WTC11 (cell line): ENCODE measurements at regions not wholly inside any gene's neighbourhood (a gene's known extent, or its start where the extent isn't known, plus 50 kb on each side); places are given as distances from the start of the nearest gene placed in this dataset.

Experiments
- ATAC-seq: fragments of 200-7000 bp; cut with Tn5 transposase; 2 replicates; pipeline ENCODE4 v1.10.0; 2021; ENCODE audit warnings: mild to moderate bottlenecking, moderate library complexity
- CTCF ChIA-PET: fragments of 300-600 bp; sonication (Branson Sonifier 250); formaldehyde crosslinking; loops from one replicate; lab custom pipeline; 2021; ENCODE audit warnings: antibody characterized with exemption; lab: Charles Lee
- POLR2A ChIA-PET: fragments of 350-600 bp; sonication (Branson Sonifier 250); formaldehyde crosslinking; loops from one replicate; lab custom pipeline; 2021; ENCODE audit warnings: antibody characterized with exemption; lab: Charles Lee
- DNase-seq: peaks from one replicate; pipeline ENCODE4 v3.0.0; 2021; ENCODE audit warnings: low spot score
- H3K27ac Mint-ChIP-seq: 2 replicates; pipeline ENCODE4 v1.8.0; 2021; ENCODE audit warnings: mixed read lengths
- H3K27me3 Mint-ChIP-seq: 2 replicates; pipeline ENCODE4 v1.8.0; 2021; ENCODE audit warnings: low read depth, mild to moderate bottlenecking, moderate library complexity, mixed read lengths
- H3K36me3 Mint-ChIP-seq: 2 replicates; pipeline ENCODE4 v1.8.0; 2021; ENCODE audit warnings: mixed read lengths
- H3K4me1 Mint-ChIP-seq: 2 replicates; pipeline ENCODE4 v1.8.0; 2022; ENCODE audit warnings: mixed read lengths
- H3K4me3 Mint-ChIP-seq: 2 replicates; pipeline ENCODE4 v1.8.0; 2021; ENCODE audit warnings: mild to moderate bottlenecking, moderate library complexity, mixed read lengths
- H3K9me3 Mint-ChIP-seq: 2 replicates; pipeline ENCODE4 v1.8.0; 2021; ENCODE audit warnings: mixed read lengths
- ATF6 ChIP-seq: sonication (generic); formaldehyde crosslinking; IDR thresholded peaks from 2 replicates; pipeline ENCODE4 v1.8.1; 2023; ENCODE audit warnings: mild to moderate bottlenecking, missing genetic modification reagents
- CREB1 ChIP-seq: sonication (generic); formaldehyde crosslinking; IDR thresholded peaks from 2 replicates; pipeline ENCODE4 v1.8.0; 2023; ENCODE audit warnings: mild to moderate bottlenecking, missing genetic modification reagents
- E2F4 ChIP-seq: sonication (generic); formaldehyde crosslinking; IDR thresholded peaks from 2 replicates; pipeline ENCODE4 v1.8.1; 2022; ENCODE audit warnings: low read depth, mild to moderate bottlenecking, moderate library complexity, missing genetic modification reagents, borderline replicate concordance
- EMX1 ChIP-seq: fragments of 250-450 bp; sonication (Bioruptor Pico); IDR thresholded peaks from 2 replicates; pipeline ENCODE4 v1.8.0; 2021; ENCODE audit warnings: mild to moderate bottlenecking
- FOXK1 ChIP-seq: sonication (generic); formaldehyde crosslinking; IDR thresholded peaks from 2 replicates; pipeline ENCODE4 v1.8.0; 2022; ENCODE audit warnings: mild to moderate bottlenecking, moderate library complexity, missing genetic modification reagents
- NFATC4 ChIP-seq: fragments of 250-450 bp; sonication (Bioruptor Pico); IDR thresholded peaks from 2 replicates; pipeline ENCODE4 v1.9.0; 2021; ENCODE audit warnings: mild to moderate bottlenecking
- NFYB ChIP-seq: sonication (generic); formaldehyde crosslinking; conservative IDR thresholded peaks from 2 replicates; pipeline ENCODE4 v1.8.0; 2022; ENCODE audit warnings: low read depth, missing genetic modification reagents
- NR3C1 ChIP-seq: sonication (generic); formaldehyde crosslinking; conservative IDR thresholded peaks from 2 replicates; pipeline ENCODE4 v1.8.1; 2023; ENCODE audit warnings: low read depth, mild to moderate bottlenecking, missing genetic modification reagents
- PRDM15 ChIP-seq: sonication (generic); formaldehyde crosslinking; IDR thresholded peaks from 2 replicates; pipeline ENCODE4 v1.8.0; 2022; ENCODE audit warnings: missing genetic modification reagents
- PREB ChIP-seq: sonication (generic); formaldehyde crosslinking; IDR thresholded peaks from 2 replicates; pipeline ENCODE4 v1.8.1; 2022; ENCODE audit warnings: mild to moderate bottlenecking, missing genetic modification reagents, moderate library complexity, borderline replicate concordance
- ZNF396 ChIP-seq: fragments of 250-450 bp; sonication (Bioruptor Pico); IDR thresholded peaks from 2 replicates; pipeline ENCODE4 v1.8.0; 2021; ENCODE audit warnings: mild to moderate bottlenecking, moderate library complexity, borderline replicate concordance
- ZNF532 ChIP-seq: fragments of 250-450 bp; sonication (Bioruptor Pico); IDR thresholded peaks from 2 replicates; pipeline ENCODE4 v1.9.0; 2021; ENCODE audit warnings: mild to moderate bottlenecking, borderline replicate concordance
- ZSCAN18 ChIP-seq: fragments of 250-450 bp; sonication (Bioruptor Pico); IDR thresholded peaks from 2 replicates; pipeline ENCODE4 v2.1.2; 2022; ENCODE audit warnings: mild to moderate bottlenecking, moderate library complexity

- TF ChIP-seq ZNF396, result no peak
Measured at GRCh38 chr18:26653943-26654615, 105.7 kb upstream of the KCTD1 start (continued).

GRCh38 chr18:26652501-26652900 lies 104.1 kb upstream of the KCTD1 start:
- Mint-ChIP-seq H3K27me3 (peaks cover 48% of the 10 kb centered on the region), H3K9me3 (no peaks in the 10 kb centered on the region), H3K27ac (no peak overlapping the region), H3K4me3 (no peak overlapping the region), H3K4me1 (peaks cover 53% of the 10 kb centered on the region), H3K36me3 (no peaks in the 10 kb centered on the region)
- DNase-seq (no peak), ATAC-seq (no peak)
- ChIA-PET POLR2A (no interaction called here), CTCF (interaction anchor here (0.6 kb wide), 1 partner anchor 367 kb away, joined by 3 read pairs; no protein-coding TSS in a partner anchor)
- TF ChIP-seq NR3C1 (CRISPR knock-in tag), result no peak

GRCh38 chr18:26650310-26651268 lies 102.2 kb upstream of the KCTD1 start:
- Mint-ChIP-seq H3K27me3 (peaks cover 46% of the 10 kb centered on the region), H3K4me1 (peaks cover 48% of the 10 kb centered on the region), H3K4me3 (no peak overlapping the region), H3K27ac (no peak overlapping the region), H3K9me3 (no peaks in the 10 kb centered on the region), H3K36me3 (no peaks in the 10 kb centered on the region)
- CTCF ChIA-PET, result no interaction called here
- TF ChIP-seq NFATC4 (no peak), PREB (no peak), CREB1 (no peak), E2F4 (CRISPR knock-in tag) (no peak), PRDM15 (no peak), FOXK1 (CRISPR knock-in tag) (no peak), ZNF532 (CRISPR knock-in tag) (no peak), EMX1 (CRISPR knock-in tag) (no peak), ZSCAN18 (CRISPR knock-in tag) (no peak), NFYB (no peak), ATF6 (CRISPR knock-in tag) (no peak)
- POLR2A ChIA-PET, result no interaction called here
- DNase-seq (no peak), ATAC-seq (no peak)
